ENCODE measurements at regions not wholly inside any gene's neighbourhood (a gene's known extent, or its start where the extent isn't known, plus 50 kb on each side); places are given as distances from the start of the nearest gene placed in this dataset.

GRCh38 chr1:185541871-185542301, 192.3 kb upstream of the HMCN1 start:
- TF ChIP-seq POLR2A (IDR thresholded peaks at IDR 0.05; ENCODE audit: low read depth, low read length): no peak
- TF ChIP-seq MYC (IDR thresholded peaks at IDR 0.05; ENCODE audit: low read depth, low read length): no peak

All from endothelial cell of umbilical vein (primary cell).